GM21786 (cell line): ENCODE measurements at regions not wholly inside any gene's neighbourhood (a gene's known extent, or its start where the extent isn't known, plus 50 kb on each side); places are given as distances from the start of the nearest gene placed in this dataset.

Experiments
- ATAC-seq: cut with Tn5 transposase; IDR thresholded peaks from one replicate; pipeline ENCODE4 v1.9.1; 2021; ENCODE audit not compliant: unreplicated experiment

DNA sequence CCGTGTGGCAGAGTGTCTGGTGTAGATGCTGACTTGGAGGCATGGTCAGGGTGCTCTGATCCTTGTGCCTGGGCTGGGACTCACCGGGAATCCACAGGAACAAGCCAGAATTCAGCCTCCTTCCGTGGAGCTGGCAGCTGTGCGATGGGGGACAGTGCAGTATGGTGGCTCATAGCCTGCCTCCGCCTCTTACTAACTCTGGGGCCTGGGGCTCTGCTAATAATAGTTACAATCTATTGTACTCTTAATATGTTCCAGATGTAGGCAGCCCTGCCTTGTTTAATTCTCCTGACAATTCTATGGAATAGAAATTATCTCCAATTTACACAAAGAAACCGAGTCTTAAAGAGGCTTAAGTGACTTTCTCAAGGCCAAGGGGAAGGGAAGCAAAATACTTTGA, 77.6 kb downstream of the PCDH1 start:
- no peak for ATAC-seq

DNA sequence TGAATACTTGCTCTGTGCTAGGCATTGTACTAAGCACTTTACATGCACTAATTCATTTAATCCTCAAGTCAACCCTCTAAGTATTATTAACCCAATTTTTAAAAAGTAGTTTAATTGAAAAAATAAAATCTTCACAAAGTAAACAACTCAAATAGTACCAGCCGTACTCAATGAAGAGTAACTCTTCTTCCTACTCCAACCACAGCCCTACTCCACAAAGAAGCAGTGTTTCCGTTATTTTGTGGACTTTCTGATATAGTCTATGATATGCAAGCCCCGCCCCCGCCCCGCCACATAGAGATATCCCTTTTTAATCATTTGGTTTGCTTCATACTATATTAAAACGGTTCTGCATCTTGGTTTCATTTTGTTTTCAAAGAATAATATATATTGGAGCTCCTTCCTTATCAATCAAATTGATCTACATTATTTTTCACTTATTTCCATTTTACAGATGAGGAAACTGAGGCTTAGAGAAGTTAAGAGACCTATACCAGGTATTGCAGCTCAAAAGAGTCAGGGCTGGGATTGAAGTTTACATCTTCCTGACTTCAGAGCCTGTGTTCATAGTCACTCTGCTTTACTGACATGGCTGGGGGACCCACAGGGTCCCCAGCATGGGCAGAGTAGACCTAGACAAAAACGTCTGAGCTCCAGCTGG, 78.6 kb downstream of the PCDH1 start:
- no peak for ATAC-seq

DNA sequence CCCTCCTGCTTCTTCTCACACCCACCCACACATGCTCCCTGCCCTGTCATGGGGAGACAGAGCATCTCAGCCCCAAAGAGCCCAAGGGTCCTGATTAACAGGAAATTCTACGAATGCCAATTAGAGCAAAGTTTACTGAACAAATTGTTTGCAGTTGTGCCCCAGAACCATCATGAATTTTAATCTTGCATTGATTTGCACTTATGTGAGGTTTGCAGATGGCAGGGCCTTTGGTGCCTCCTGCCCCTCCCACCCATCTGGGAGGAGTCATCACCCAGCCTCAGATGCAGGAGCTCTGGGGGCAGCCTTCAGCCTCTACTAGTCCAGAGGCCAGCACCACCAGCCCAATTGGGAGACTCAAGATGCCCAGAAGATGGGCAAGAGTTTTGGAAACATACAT, 80.8 kb downstream of the PCDH1 start:
- no peak for ATAC-seq

DNA sequence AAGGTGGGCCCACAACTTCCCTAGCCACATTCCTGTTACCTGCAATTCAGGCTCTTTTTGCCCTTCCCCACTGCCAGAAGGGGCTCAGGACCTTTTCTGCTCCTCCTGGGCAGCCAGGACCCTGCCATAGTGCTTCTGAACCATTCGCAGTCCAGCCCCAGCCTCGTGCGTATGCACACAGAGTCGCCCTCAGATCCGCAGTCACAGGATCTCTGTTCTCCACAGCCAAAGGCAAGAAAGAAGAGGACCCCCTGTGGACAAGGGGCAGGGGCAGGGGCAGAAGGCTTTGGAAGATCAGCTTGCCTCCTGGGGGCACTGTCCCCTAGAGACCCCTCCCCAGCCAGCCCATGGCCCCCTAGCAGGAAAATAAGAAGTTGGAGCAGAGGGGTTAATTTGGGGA, 82.8 kb downstream of the PCDH1 start:
- ATAC-seq: no peak

DNA sequence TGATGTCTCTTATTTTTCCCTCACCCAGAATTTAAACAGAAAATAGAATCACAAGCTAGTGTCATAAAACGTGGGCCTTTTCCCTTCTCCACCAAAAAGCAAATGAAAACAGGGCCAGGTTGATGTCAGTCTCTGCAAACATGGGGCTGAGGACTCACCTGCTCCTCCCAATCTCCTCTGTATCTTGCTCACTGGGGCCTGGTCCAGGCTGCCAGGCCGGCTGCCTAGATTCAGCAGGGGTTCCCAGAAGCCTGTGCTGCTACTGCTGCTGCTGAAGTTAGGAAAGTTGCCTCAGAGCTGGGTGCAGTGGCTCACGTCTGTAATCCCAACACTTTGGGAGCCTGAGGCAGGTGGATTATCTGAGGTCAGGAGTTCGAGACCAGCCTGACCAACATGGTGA, 84.3 kb downstream of the PCDH1 start:
- ATAC-seq: no peak

DNA sequence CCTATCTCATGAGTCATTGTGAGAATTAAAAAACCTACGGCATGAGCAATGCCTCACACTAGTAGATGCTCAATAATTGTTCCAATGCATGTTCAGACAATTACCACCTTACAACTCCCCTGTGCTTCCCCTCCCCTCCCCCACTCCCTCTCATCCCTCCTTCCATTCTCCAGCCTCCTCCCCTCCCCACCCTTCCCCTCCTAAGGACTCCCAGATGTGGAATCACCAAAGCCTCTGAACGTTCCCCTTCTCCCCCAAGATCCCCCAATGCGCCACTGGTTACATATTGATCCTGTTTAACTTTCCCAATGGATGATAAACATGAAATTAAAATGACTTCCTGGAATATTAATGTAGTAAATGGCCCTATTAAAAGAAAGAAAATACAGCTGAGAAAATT, 84.8 kb downstream of the PCDH1 start:
- ATAC-seq: no peak

DNA sequence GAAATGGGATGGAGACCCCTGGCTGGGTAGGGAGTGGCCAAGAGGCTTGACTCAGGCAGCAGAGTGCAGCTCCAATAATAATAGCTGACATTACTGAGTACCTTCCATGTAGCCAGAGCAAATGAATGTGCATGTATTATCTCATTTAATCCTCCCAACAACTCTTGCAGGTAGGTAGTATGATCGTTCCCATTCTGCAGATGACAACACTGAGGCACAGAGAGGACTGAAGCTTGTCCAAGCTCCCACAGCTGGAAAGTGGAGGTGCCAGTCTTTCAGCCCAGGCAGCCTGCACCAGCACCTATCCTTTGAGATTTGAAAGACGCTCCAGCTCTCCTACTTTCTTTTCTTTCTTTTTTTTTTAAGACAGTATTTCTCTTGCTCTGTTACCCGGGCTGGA, 87.6 kb downstream of the PCDH1 start:
- ATAC-seq: no peak

DNA sequence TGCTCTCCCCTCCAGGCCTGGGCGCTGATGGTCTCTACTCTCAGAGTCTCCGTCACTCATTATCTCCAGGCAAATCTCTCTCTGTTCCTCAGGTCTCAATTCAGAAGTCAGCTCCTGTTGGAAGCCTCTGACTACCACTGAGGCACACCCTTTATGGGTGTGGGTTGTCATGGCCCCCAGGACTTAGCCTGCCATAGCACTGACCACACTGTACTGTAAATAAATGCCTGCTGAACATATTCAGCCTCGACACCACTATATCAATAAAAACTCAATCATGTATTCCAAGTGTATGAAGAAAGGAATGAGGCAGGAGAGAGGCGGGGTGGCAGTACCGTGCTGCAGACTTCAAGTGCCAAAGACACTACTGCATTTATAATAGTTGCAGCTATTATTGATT, 88.9 kb downstream of the PCDH1 start:
- ATAC-seq: no peak

DNA sequence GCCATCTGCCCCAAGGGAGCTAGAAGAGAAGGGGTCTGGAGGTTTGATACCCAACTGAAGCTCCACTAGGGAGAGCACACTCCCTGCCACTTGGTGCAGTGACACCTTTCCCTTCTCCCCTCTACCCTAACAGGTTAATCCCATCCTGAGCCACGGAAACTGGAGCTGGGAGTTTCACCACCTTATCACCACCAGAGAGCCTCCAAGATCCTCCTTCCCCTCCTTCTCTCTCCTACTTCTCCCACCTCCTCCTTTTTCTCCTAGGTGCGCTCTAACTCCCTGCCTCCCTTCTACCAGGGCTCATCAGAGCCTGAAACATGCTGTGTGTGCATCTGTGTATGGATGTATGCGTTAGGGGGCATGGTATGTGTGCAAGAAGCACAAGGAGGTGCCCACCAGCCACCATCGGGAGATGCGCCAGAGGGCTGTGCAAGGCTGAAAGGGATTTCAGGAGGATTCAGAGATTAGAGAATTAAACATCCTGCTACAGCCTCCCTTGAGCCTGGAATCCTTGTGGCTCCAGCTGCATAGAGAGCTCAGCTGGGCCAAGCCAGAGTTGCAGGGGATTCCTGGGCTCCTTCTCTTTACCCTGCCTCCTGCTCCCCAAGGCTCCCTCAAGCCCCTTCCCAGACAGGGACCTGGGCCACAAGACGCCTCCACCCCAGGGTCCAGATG, 89.8 kb downstream of the PCDH1 start:
- ATAC-seq: no peak

DNA sequence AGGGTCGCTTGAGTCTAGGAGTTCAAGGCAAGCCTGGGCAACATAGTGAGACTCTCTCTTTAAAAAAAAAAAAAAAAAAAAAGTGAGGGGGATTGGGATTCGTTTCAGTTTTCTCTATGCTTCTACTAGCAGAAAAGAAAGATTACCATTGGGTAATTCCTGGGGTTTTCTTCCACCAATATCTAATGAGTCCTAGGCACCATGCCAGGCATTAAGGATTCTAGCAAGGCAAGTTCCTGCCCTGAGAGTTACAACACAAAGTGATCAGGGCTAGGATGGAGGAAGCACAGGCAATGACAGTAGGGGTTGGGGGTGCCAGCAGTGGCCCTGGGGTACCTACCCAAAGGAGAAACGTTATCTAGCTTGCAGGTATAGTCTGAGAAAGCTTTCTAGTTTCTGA, 90.8 kb downstream of the PCDH1 start:
- no peak for ATAC-seq

DNA sequence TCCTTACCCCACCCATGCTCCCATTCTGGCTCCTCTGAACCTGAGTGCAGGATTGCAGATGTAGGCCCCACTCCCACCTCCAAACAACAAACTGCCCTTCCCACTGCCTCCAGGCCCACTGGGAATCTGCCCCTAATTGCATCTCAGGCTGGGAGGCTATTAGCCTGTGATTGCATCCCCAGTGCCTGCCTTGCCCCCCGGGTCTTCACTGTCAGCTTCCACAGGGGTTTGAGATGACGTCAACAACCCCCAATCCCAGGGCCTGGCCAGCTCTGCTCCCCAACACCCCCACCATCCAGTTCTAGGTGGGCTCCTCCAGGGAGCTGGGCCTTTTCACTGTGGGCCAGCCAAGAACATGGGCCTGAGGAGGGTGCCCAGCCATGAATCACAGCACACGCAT, 91.5 kb downstream of the PCDH1 start:
- no peak for ATAC-seq

DNA sequence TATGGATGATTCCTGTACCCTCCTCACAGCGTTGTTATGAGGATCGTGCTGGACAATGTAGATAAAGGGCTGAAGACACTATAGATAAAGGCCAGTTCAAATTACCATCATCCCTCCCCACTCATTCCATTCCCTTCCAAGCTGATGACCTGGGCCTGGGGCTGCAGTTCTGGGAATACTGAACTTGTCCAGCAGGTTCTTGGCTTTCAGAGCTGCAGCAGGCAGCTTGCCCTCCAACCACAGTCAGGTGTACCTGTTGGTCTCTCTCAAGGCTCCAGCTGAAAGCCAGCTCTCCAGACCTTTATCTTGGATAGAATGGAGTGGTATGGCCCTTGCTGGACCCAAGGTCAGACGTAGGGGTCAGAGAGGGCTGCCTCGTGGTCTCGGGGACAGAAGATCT, 92.5 kb downstream of the PCDH1 start:
- no peak for ATAC-seq

DNA sequence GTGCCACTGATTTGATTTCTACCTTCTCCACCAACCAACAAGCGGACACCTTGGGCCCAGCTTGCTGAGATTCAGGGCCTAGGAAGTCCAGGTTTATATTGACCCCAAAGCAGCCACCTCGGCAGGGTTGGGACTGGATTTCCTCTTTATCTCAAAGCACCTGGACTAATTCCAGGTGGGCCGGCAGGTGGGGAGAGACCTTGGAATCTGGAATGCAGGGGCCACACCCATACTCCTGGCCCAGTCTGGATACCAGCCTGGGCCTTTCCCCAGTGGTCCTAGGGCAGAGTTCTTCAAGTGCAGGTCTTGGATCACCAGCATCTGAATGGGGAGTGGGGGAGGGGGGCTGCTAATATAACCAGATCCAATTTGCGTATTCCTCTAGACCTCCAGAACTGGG, 93.1 kb downstream of the PCDH1 start:
- ATAC-seq: no peak

DNA sequence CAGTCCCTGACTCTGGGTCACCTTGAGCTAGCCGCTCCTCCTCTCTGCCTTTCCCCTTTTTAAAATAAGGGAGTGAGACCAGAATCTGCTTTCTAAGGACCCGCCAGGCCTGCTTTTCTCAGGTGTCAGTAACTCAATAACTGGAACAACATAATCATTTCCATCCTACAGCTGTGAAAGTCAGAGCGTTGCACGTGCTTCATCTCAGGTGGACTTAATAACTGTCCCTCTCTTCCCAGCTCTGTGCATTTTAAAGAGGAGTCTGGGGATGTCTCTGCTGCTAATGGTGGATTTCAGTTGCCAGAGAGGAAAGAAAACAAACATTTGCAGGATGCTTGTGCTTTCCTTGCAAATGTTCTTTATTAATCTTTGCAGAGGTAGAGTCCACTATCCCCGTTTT, 93.7 kb downstream of the PCDH1 start:
- no peak for ATAC-seq

DNA sequence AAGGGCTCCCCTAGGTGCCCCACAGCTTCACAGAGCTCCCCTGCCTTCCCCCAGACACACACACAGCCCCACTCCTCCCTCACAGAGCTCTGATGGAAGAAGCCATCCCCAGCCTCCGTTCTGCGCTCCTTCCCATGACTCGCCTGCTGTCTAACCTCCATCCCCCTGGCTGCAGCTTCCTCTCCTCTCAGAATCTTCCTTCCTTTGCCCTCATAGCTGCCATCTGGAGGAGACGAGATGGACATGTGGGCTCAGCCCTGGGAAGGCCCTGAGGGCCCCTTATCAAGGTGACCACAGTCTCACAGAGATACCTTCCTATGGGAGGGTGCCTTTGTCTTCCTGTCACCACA, 94.3 kb downstream of the PCDH1 start:
- ATAC-seq: no peak

DNA sequence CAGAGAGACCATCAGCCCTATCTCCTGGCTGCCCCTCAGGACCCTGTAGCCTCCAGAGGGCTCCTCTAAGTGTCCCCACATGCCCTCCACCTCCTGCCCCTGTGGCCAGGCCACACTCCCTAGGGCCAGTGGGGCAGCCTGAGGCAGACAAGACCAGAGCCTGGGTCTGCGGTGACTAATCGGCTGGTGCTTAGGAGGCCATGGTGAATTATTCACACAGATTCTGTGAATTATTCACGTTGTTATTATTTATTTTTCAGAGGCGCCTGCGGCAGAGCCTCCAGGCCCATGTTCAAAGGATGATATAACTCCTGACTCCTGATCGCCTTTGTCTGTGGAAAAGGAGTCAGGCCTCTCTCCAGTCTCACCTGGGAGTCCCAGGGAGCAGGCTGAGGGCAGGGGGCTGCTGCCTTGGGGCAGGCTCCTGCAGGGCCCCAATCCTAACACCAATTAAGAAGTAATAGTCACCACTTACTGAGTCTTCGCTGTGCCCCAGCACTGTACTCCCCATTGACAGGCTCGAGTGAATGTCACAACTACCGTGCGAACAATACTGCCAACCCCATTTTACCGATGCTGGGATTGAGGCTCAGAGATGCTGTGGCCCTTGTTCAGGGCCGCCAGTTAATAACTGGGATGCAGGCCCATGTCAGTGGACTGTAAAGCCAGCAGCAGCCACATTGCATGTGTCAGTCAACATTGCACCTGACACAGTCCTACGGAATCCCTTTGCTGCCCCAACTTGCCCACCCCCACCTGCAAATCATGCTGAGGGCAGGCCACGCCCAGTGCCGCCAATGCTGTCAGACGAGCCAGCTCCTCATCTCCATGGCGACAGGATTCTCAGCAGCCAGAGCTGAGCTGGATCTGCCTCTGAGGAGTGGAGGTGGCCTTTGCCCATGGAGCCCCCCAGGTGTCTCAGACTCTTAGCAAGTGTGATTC, 94.9 kb downstream of the PCDH1 start:
- ATAC-seq: no peak

DNA sequence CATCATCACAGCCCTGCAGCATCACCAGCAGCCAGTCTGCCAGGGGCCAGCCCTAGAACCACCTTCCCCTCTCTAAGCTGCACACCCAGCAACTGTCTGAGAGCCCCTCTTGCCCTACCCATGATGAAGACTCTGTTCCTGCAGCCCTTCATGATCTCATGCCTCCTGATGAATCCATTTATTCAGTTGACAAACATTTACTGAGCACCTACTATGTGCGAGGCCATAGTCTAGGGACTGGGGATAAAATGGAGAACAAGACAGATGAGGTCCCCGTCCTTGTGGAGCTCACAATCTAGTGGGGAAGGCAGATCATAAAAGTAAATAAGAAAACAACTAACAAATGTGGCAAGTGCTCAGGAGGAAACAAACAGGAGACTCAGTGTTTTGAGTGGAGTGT, 96.3 kb downstream of the PCDH1 start:
- ATAC-seq: no peak

DNA sequence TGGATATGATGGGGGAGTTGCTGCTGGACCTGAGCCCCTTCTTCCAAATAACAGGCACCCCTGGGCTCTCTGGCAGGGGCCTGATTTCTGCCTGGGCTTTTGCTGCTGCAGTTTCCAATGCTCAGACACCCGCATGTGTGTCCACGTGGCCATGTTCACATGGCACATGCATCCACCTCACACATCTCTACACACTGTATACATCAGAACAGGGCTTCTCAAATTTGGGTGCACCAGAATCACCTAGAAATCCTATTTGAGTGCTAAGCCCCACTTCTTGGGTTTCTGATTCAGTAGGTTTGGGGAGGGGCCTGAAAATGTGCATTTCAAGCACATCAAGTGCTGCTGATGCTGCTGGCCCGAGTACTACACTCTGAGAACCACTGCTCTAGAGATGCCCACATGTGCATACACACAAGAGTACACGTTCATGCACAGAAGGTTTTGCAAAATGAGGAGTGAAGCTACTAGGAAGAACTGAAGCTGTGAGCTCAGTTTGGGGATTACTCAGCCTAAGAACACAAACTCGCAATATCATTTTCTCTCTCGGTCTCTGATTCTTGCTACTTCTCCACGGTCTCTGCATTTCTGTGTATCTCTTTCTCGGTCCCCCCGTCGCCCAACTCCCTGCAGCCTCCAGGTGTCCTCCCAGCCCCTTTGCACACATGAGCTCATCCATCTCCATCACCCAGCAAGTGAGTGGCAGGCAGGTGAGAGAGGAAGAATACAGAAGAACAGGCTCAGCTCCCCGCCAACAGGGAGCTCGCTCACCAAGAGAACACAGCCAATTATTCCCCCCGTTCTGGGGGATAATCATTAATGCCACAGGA, 97.0 kb downstream of the PCDH1 start:
- no peak for ATAC-seq

DNA sequence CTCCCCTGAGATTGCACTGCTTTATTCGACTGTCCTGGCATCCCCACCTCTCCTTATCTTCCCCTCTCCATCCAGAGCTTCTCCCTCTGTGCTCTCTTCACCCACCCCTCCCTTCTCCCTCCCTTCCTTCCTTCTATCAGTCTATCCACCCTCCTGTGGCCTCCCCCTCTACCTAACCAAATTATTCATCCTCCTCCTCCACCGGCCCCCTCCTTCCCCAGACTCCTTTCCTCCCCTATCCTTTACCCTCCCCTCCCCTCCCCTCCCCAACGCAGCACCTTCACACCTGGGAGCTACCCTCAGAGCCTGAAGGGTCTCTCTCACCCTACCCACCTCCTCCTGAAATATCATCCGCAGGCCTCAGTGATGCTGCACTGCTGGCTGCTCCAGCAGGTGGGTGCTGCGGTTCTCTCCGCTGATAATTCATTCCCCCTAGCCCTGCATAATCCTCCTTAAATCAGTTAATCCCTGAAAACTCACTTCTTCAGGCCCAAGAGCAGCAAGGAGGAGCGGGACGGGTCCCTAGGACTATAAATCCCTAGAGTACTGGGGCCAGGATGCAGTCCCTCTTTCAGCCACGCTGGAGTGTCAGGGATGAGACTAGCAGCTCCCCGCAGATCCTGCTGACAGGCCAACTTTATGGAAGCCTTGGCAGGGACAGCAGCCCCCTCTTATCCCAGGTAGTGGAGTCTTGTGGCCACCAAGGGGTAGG, 97.8 kb downstream of the PCDH1 start:
- ATAC-seq: no peak

DNA sequence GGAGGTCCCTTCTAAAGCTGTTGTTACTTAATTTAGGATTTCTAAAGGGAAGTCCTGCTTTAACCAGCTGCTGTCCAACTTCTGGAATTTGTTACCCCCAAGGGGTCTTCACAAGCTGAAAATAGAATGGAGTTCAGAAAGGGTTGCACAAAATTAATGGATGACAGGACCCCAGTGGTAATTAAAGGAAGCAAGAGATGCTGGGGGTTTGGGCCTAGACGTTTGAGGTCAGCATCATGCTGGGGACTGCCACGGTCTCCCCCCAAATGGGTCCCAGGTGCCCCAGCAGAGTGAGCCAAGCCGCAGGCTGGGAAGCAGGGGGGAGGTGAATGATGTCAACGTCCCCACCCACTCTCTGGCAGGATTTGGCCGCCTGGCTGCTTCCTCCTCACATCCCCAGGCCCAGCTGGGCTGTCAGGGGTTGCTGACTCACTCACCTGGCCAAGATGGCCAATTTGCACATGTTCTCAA, 97.5 kb upstream of the ARAP3 start:
- no peak for ATAC-seq

DNA sequence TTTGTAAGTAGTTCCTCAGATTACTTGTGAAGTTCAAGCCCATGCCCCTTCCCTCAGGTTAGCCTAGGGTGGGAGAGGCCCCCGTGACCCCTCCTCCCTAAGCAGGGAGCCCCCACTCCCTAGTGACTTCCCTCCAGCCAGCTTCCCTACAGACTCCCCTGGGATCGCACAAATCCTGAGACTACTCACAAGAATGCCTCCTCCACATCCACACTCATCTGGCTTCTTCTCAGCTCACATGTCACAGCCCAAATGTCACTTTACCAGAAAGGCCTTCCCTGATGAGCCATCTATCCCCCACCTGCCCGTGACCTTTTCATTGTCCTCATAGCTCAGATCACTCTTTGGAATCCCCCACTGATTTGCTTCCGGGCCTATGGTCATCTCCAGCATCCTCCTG, 96.7 kb upstream of the ARAP3 start:
- ATAC-seq: no peak
